Gastroesophageal sphincter (tissue), 3 donors: ENCODE measurements at regions not wholly inside any gene's neighbourhood (a gene's known extent, or its start where the extent isn't known, plus 50 kb on each side); places are given as distances from the start of the nearest gene placed in this dataset.

Experiments used
- CTCF ChIP-seq, 4 experiments: fragments of 200-600 bp in 2 of 4; fragments of 450-650 bp in 2 of 4; sonication (generic) in 1 of 4; IDR thresholded peaks; one replicate each; pipeline ENCODE4 v1.5.1; 2017 to 2019; ENCODE audit warnings: antibody characterized with exemption in 4 of 4, mild to moderate bottlenecking in 2 of 4, moderate library complexity in 2 of 4
- POLR2AphosphoS5 ChIP-seq: sonication (generic); formaldehyde crosslinking; IDR thresholded peaks from one replicate; pipeline ENCODE4 v1.6.1; 2017; ENCODE audit warnings: antibody characterized with exemption

GRCh38 chr20:6909608-6910007 lies 142.1 kb downstream of the BMP2 start:
- TF ChIP-seq CTCF (IDR thresholded peaks at IDR 0.05) (no peak), POLR2AphosphoS5 (no peak)
